Endothelial cell of umbilical vein (primary cell): ENCODE measurements at regions not wholly inside any gene's neighbourhood (a gene's known extent, or its start where the extent isn't known, plus 50 kb on each side); places are given as distances from the start of the nearest gene placed in this dataset.
"Not testable (repeated sequence)": the region's sequence is repeated elsewhere in the genome, so short reads cannot be mapped to it uniquely, and the experiment has no call there.

ENCODE experiments used
- BruUV-seq: library from RNA; stranded (reverse); fragments of 400-500 nt; replicated peaks from 2 replicates; lab custom pipeline; 2021; lab: Mats Ljungman, UMichigan
- CTCF ChIA-PET: fragments of 300-600, 350-600 bp; sonication (Branson Sonifier 250); formaldehyde crosslinking; loops from one replicate; lab custom pipeline; 2021; ENCODE audit warnings: antibody characterized with exemption, inconsistent platforms; lab: Charles Lee
- POLR2A ChIA-PET: fragments of 300-600, 350-600 bp; sonication (Branson Sonifier 250); formaldehyde crosslinking; loops from one replicate; lab custom pipeline; 2021; ENCODE audit warnings: antibody characterized with exemption, inconsistent platforms; lab: Charles Lee
- DNase-seq: peaks from one replicate; pipeline ENCODE4 v3.0.0-alpha.2; 2011; ENCODE audit warnings: low read depth, low spot score
- FAIRE-seq: peaks from 2 replicates; lab custom pipeline; 2011; peaks lifted over from hg19 to GRCh38; lab: Jason Lieb, UNC
- H2AFZ ChIP-seq: 2 replicates; pipeline ENCODE4 v1.6.0; 2012; ENCODE audit warnings: low read depth, low read length, control low read depth, inconsistent platforms
- H3K27ac ChIP-seq: 2 replicates; pipeline ENCODE4 v1.5.1; 2011; ENCODE audit warnings: low read depth, mild to moderate bottlenecking, control low read depth, low read length, moderate library complexity; ENCODE audit not compliant: insufficient read depth
- H3K27me3 ChIP-seq, 2 experiments: 2 replicates each; pipeline versions ENCODE4 v1.6.0 to v1.6.1; 2011; ENCODE audit warnings: low read length in 2 of 2, mixed read lengths in 1 of 2; ENCODE audit not compliant: control insufficient read depth in 2 of 2, insufficient read depth in 2 of 2
- H3K36me3 ChIP-seq, 2 experiments: 2 replicates in 1 of 2; 3 replicates in 1 of 2; pipeline ENCODE4 v1.5.1; 2011; ENCODE audit warnings: low read length in 2 of 2, mild to moderate bottlenecking in 1 of 2, moderate library complexity in 1 of 2; ENCODE audit not compliant: control insufficient read depth in 2 of 2, insufficient read depth in 2 of 2; ENCODE audit errors: extremely low read depth in 1 of 2
- H3K4me1 ChIP-seq: 3 replicates; pipeline ENCODE4 v1.5.1; 2011; ENCODE audit warnings: mild to moderate bottlenecking, low read length; ENCODE audit not compliant: control insufficient read depth, insufficient read depth; ENCODE audit errors: extremely low read depth
- H3K4me2 ChIP-seq: 2 replicates; pipeline ENCODE4 v1.6.1; 2011; ENCODE audit warnings: low read length, control low read depth, mixed read lengths; ENCODE audit not compliant: insufficient read depth
- H3K4me3 ChIP-seq, 3 experiments: fragments of 200-600 bp in 1 of 3; sonication (generic), shearing (Covaris generic) in 1 of 3; replicated peaks in 1 of 3; 2 replicates each; pipeline ENCODE4 v1.5.1; 2011 to 2016; ENCODE audit warnings: control low read depth in 3 of 3, low read length in 3 of 3, mild to moderate bottlenecking in 2 of 3, inconsistent platforms in 1 of 3, low read depth in 1 of 3, moderate library complexity in 1 of 3; ENCODE audit not compliant: insufficient read depth in 1 of 3
- H3K79me2 ChIP-seq: 2 replicates; pipeline ENCODE4 v1.6.0; 2012; ENCODE audit warnings: low read length, inconsistent platforms; ENCODE audit not compliant: control insufficient read depth, insufficient read depth
- H3K9ac ChIP-seq: replicated peaks from 2 replicates; pipeline ENCODE3; 2011; ENCODE audit warnings: low read length, control low read depth; ENCODE audit not compliant: insufficient read depth; ENCODE audit errors: extremely low read depth
- H3K9me1 ChIP-seq: replicated peaks from 3 replicates; pipeline ENCODE4 v1.6.0; 2011; ENCODE audit warnings: mild to moderate bottlenecking, low read length; ENCODE audit not compliant: control insufficient read depth, insufficient read depth; ENCODE audit errors: extremely low read depth
- H3K9me3 ChIP-seq: replicated peaks from 2 replicates; pipeline ENCODE4 v1.5.1; 2012; ENCODE audit warnings: low read length, inconsistent platforms; ENCODE audit not compliant: control insufficient read depth, insufficient read depth
- H4K20me1 ChIP-seq: replicated peaks from 2 replicates; pipeline ENCODE3; 2011; ENCODE audit warnings: mild to moderate bottlenecking, low read length; ENCODE audit not compliant: control insufficient read depth, insufficient read depth; ENCODE audit errors: extremely low read depth
- MYC ChIP-seq: IDR thresholded peaks from one replicate; pipeline ENCODE4 v1.6.1; 2011; ENCODE audit warnings: mild to moderate bottlenecking, low read depth, low read length
- POLR2A ChIP-seq: IDR thresholded peaks from 2 replicates; pipeline ENCODE4 v1.6.1; 2012; ENCODE audit warnings: low read depth, mild to moderate bottlenecking, control low read depth, low read length
- dilution Hi-C: fragments of 300-500 bp; cut with MboI; formaldehyde crosslinking; loops from one replicate; pipeline ENCODE4 v1.15.0; 2019; ENCODE audit warnings: low sequenced_read_pairs; ENCODE audit not compliant: extremely low pct_ligation_motif_present
- intact Hi-C: fragments of 100-400 bp; cut with micrococcal nuclease; formaldehyde crosslinking; loops from one replicate; pipeline ENCODE4 v1.10.0; 2022
- TF ChIP-seq, protein P1 (sequence below): IDR thresholded peaks from 2 replicates; pipeline ENCODE4 v1.6.1; 2011; ENCODE audit not compliant: insufficient read depth, insufficient read length

DNA sequence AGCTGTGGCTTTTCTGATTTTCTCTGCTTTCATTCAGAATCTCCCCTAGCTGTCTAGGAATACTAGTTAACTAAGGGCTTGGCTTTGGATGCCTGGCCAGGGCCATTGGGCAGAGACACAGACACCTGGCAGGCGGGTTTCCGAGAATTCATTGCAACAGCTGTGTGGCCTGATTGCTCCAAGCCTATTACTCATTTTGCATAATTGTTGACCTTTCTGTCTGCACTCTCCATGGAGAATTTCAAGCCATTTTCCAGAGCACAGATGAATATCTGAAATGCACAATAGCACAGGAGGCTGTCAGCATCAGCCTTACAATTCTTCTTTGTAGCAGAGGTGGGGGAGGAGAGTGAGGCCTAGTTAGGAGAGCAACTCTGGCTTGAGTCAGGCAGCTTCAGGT, 310.5 kb downstream of the DMAC1 start:
- Histone ChIP-seq H3K36me3 (no peaks in the 10 kb centered on the region), H3K4me3 (no peak overlapping the region), H3K79me2 (no peaks in the 10 kb centered on the region), H2AFZ (no peak overlapping the region), H3K4me1 (no peaks in the 10 kb centered on the region), H3K4me2 (no peak overlapping the region), H3K9ac (no peak overlapping the region), H4K20me1 (no peaks in the 10 kb centered on the region), H3K27me3 (no peaks in the 10 kb centered on the region), H3K9me3 (no peaks in the 10 kb centered on the region), H3K9me1 (no peaks in the 10 kb centered on the region), H3K27ac (no peak overlapping the region)
- dilution Hi-C loops: no loop called here
- no TSS peak for BruUV-seq
- ChIA-PET POLR2A (no interaction called here), CTCF (no interaction called here)
- intact Hi-C loops: no loop called here
- FAIRE-seq (no peak), DNase-seq (no peak)
- TF ChIP-seq POLR2A (no peak), MYC (no peak)
- TF ChIP-seq, protein P1, sequence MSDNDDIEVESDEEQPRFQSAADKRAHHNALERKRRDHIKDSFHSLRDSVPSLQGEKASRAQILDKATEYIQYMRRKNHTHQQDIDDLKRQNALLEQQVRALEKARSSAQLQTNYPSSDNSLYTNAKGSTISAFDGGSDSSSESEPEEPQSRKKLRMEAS: no peak

- H3K9me1 ChIP-seq, FAIRE-seq, H3K4me1 ChIP-seq, H3K9me3 ChIP-seq, dilution Hi-C loops, H3K36me3 ChIP-seq, BruUV-seq, H2AFZ ChIP-seq, H4K20me1 ChIP-seq, DNase-seq, H3K9ac ChIP-seq, intact Hi-C loops, CTCF ChIA-PET, H3K27ac ChIP-seq, POLR2A ChIA-PET, H3K79me2 ChIP-seq, H3K4me3 ChIP-seq, H3K4me2 ChIP-seq, H3K27me3 ChIP-seq: not testable (repeated sequence)
These were observed 315.6 kb downstream of the DMAC1 start for GRCh38 chr9:7484014-7484413.
